ENCODE measurements at regions not wholly inside any gene's neighbourhood (a gene's known extent, or its start where the extent isn't known, plus 50 kb on each side); places are given as distances from the start of the nearest gene placed in this dataset.

DNA sequence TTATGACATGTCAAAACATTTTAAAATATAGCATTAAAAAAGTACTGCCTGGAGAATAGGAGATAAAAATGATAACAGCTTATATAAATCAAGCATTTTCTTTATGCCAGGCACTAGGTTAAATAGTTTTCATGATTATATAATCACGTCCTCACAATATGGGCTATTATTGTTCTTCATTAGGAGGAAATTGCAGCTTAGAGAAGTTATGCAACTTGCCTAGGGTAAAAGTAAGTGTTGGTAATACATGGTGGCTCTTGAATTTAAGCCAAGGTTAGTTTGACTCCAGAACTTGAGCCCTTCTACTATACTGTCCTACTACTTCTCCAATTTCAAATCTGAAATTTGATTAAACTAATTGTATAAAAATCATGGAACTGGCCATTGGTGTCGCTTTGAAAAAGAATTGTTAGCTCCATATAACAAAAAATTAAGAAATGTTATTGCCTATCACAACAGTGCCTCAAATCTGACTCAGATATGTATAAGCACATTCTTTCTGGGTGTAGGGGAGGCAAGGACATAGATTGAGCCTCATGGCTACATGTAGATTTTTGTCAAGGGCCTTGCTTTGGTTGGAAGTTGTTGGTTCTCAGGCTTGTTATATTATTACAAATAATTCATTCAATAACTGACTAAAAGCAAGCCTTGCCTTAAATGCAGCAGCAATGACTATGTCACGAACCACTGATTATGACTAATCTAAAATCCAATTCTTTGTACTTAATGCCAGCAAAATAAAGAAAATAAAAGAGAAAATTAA, 223.5 kb upstream of the DAB2 start:
- ATAC-seq = no peak
- no peak overlapping the region for H3K4me3 Mint-ChIP-seq
- peaks cover 2% of the 10 kb centered on the region for H3K27me3 Mint-ChIP-seq (ENCODE audit: low read depth)
- no peaks in the 10 kb centered on the region for H3K36me3 Mint-ChIP-seq (ENCODE audit: insufficient read depth)
- H3K4me1 Mint-ChIP-seq (ENCODE audit: low read depth) = no peaks in the 10 kb centered on the region
- H3K9me3 Mint-ChIP-seq = no peaks in the 10 kb centered on the region
- DNase-seq = no peak

DNA sequence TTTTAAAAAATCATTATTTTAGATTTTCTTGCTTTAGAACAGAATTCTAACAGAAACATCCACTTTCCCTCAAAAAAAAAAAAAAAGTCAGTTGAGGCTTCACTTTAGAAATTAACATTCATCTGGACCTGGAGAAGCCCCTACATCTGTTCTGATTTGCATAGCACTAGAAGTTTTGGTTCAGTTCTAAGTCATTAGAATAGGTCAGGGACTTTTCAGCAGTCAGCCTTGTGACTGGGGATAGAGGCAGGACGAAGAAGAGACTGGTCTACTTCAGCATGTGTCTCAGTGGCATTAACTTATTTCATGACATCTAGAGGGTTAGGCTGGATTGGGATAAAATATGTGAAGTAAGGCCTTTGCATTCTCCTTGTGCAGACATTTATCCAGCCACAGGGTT, 215.8 kb upstream of the DAB2 start:
- ATAC-seq = no peak
- DNase-seq = no peak
- no peaks in the 10 kb centered on the region for H3K9me3 Mint-ChIP-seq
- H3K36me3 Mint-ChIP-seq (ENCODE audit: insufficient read depth) = no peaks in the 10 kb centered on the region
- no peaks in the 10 kb centered on the region for H3K4me1 Mint-ChIP-seq (ENCODE audit: low read depth)
- no peaks in the 10 kb centered on the region for H3K27me3 Mint-ChIP-seq (ENCODE audit: low read depth)
- no peak overlapping the region for H3K4me3 Mint-ChIP-seq

DNA sequence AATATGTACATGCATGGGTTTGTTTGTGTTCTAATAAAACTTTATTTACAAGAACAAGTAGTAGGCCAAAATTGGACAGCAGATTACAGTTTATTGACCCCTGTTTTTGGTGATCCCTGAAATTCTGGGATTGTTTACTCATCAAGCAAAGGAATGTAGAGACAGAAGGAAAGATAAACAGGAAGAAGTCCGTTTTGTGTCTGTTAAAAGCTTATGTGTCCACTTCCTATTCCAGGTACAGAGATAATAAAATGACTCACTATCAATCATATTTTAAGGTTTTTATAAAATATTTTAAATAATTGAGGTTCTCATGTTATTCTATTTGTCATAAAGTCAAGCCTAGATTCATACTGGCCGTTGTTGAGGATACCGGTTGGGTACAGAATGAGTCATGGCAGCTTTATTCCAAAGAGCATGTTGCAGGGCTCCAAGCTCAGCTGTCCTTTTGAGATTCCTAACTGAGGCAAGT, 214.9 kb upstream of the DAB2 start:
- ATAC-seq = no peak
- no peak overlapping the region for H3K4me3 Mint-ChIP-seq
- H3K9me3 Mint-ChIP-seq = no peaks in the 10 kb centered on the region
- no peaks in the 10 kb centered on the region for H3K4me1 Mint-ChIP-seq (ENCODE audit: low read depth)
- H3K27me3 Mint-ChIP-seq (ENCODE audit: low read depth) = no peaks in the 10 kb centered on the region
- no peak for DNase-seq
- no peaks in the 10 kb centered on the region for H3K36me3 Mint-ChIP-seq (ENCODE audit: insufficient read depth)

DNA sequence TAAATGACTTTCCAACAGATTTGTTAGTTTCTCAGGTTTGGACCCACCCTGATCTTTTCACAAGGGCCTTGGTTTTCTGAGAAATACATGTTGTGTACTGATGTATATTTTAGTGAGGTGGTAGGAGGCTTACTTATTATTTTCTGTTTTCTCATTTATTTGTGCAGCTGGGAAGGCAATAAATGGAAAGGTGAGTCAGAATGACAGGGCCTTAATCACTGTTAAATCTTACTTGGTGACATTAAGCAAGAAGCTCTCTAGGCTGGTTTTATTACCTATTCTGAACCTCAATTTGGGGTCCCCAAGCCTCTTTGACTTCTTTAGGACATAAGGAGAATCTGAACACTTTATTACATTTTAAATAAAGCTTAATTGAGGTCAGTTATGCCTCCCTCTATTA, 214.0 kb upstream of the DAB2 start:
- H3K27me3 Mint-ChIP-seq (ENCODE audit: low read depth) = no peaks in the 10 kb centered on the region
- ATAC-seq (no peak), DNase-seq (no peak)
- H3K4me1 Mint-ChIP-seq (ENCODE audit: low read depth) = no peaks in the 10 kb centered on the region
- H3K9me3 Mint-ChIP-seq = no peaks in the 10 kb centered on the region
- no peaks in the 10 kb centered on the region for H3K36me3 Mint-ChIP-seq (ENCODE audit: insufficient read depth)
- H3K4me3 Mint-ChIP-seq = no peak overlapping the region

DNA sequence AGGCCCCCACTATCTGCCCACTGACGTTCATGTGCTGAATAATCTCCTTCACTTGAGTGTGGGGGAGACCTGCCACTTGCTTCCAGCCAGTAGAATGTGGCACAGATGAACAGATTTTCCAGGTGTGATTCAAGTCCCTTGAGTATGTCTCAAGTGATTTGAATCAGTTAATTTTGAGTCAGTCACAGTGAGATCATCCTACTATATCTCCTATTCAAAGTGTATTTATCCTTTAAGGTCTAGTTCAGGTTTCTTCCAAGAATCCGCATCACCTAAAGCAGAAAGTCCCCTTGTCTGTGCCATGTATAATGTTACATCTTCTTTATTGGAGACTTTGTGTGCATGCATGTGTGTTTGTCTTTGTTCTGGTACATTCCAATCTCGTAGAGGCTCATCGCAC, 208.3 kb upstream of the DAB2 start:
- peaks cover 5% of the 10 kb centered on the region for H3K27me3 Mint-ChIP-seq (ENCODE audit: low read depth)
- DNase-seq (no peak), ATAC-seq (no peak)
- H3K36me3 Mint-ChIP-seq (ENCODE audit: insufficient read depth) = no peaks in the 10 kb centered on the region
- no peaks in the 10 kb centered on the region for H3K4me1 Mint-ChIP-seq (ENCODE audit: low read depth)
- no peak overlapping the region for H3K4me3 Mint-ChIP-seq
- no peaks in the 10 kb centered on the region for H3K9me3 Mint-ChIP-seq

DNA sequence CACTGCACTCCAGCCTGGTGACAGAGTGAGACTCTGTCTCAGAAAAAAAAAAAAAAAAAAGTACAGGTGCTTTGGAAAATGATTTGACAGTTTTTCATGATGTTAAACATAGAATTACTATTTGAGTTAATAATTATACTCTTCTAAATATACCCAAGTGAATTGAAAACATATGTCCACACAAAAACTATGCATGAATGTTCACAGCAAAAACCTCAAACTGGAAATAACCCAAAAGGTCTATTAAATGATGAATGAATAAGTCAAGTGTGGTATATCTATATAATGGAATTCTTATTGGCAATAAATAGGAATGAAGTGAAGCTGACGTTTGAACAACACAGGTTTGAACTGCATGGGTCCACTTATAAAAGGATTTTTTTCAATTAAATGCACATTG, 207.2 kb upstream of the DAB2 start:
- no peak for DNase-seq
- Mint-ChIP-seq H3K36me3 (ENCODE audit: insufficient read depth) (no peaks in the 10 kb centered on the region), H3K9me3 (no peaks in the 10 kb centered on the region), H3K27me3 (ENCODE audit: low read depth) (peaks cover 7% of the 10 kb centered on the region), H3K4me3 (no peak overlapping the region), H3K4me1 (ENCODE audit: low read depth) (no peaks in the 10 kb centered on the region)
- ATAC-seq = no peak

DNA sequence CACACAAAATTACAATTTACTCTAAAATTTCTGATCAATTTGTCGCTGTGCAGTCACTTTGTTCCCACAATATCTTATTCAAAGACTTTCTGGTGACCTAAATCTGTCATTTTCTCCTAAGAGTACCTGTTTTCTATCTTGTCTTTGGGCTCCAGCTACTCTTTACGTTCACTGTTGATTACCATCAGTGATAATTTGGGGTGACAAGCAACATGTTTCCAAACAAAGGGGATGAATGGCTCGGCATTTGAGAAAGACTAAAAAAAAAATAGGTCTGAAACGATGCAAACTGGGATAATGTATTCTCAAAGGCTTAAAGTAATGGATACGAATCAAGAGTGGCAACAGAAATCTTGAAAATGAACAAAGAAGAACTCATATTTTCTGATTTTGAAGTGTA, 205.2 kb upstream of the DAB2 start:
- no peak overlapping the region for H3K4me3 Mint-ChIP-seq
- DNase-seq = no peak
- H3K27me3 Mint-ChIP-seq (ENCODE audit: low read depth) = peaks cover 11% of the 10 kb centered on the region
- no peak for ATAC-seq
- no peaks in the 10 kb centered on the region for H3K4me1 Mint-ChIP-seq (ENCODE audit: low read depth)
- no peaks in the 10 kb centered on the region for H3K36me3 Mint-ChIP-seq (ENCODE audit: insufficient read depth)
- H3K9me3 Mint-ChIP-seq = no peaks in the 10 kb centered on the region

DNA sequence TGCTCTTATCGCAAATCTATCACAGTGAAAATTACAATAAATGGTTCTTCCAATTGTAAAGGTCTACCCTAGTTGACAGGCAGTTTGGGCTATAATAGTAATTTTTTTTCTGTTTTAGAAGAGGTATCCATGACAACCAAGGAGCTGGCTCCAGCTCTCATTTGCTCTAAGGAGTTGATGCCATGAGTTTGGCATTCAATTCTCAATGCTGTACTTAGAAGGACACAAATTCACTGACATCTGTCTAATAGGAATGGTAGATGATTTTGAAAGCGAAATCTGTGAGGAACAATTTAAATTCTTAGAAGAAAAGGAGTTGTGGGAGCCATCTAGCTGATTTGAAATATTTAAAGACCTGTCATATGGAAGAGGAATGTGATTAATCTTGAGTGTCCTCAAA, 203.6 kb upstream of the DAB2 start:
- H3K27me3 Mint-ChIP-seq (ENCODE audit: low read depth) = peaks cover 14% of the 10 kb centered on the region
- no peak for ATAC-seq

DNA sequence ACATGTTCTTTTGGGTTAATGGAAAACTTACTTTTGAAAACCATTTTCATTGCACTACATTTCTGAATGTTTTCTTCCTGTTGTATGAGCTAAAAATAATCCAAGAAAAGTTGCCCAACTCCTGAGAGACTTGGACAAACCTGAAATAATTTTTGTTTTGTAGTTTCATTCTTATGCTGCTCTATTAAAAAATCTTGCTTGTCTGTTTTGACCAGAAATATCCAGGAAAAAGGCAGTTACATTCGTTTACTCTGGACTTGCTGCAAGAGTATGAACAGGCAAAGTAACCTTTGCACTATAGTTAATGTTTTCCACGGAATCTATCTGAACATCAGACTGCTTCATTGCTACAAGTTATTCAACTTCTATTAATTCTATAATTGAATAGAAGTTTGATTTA, 200.1 kb upstream of the DAB2 start:
- H3K36me3 Mint-ChIP-seq (ENCODE audit: insufficient read depth) = no peaks in the 10 kb centered on the region
- no peak for ATAC-seq
- no peaks in the 10 kb centered on the region for H3K4me1 Mint-ChIP-seq (ENCODE audit: low read depth)
- no peak overlapping the region for H3K4me3 Mint-ChIP-seq
- peaks cover 12% of the 10 kb centered on the region for H3K27me3 Mint-ChIP-seq (ENCODE audit: low read depth)
- H3K9me3 Mint-ChIP-seq = no peaks in the 10 kb centered on the region
- no peak for DNase-seq

More for the DNA sequence above, 203.6 kb upstream of the DAB2 start:
- no peaks in the 10 kb centered on the region for H3K9me3 Mint-ChIP-seq
- H3K4me3 Mint-ChIP-seq = no peak overlapping the region
- DNase-seq = no peak
- H3K4me1 Mint-ChIP-seq (ENCODE audit: low read depth) = no peaks in the 10 kb centered on the region
- no peaks in the 10 kb centered on the region for H3K36me3 Mint-ChIP-seq (ENCODE audit: insufficient read depth)

DNA sequence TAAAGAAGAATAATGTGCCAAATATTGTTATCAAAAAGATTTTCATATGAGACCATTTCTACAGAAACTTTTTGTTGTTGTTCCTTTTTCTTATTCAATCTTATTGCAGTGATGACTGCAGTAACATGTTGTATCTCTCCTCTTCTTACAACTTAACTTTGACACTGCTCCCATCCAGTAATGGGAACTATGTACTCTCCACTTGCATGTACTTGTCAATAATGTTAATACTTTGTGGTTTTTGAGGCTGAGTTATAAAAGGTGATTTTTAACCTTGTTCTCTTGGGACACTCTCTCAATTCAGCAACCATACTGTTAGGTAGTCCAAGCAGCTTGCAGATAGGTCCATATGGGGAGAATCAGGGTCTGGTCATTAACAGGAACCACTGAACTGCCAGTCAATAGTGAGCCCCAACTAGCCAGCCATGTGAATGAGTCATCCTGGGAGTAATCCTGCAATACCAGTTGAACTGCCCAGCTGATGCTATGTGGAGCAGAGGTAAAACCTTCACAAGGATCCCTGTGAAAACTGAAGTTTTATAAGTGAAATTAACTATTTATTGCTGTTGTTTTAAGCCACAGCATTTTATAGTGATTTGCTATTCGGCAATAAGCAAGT, 199.6 kb upstream of the DAB2 start:
- H3K4me3 Mint-ChIP-seq = no peak overlapping the region

DNA sequence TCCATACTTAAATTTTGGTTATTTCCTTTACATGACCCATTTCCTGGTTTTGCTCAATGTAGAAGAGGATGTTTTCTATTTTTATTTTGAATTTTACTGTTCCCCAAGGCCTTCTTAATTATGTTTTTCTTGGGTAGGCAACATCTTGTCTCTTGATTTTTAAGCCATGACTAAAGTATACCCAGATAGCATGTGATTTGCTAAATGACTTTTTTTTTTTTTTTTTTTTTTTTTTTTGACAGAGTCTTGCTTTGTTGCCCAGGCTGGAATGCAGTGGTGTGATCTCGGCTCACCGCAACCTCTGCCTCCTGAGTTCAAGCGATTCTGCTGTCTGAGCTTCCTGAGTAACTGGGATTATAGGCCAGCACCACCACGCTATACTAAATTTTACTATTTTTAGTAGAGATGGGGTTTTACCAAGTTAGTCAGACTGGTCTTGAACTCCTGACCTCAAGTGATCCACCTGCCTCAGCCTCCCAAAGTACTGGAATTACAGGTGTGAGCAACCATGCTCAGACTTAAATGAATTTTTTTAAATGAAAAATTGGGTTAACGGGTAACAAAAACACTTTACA, 198.6 kb upstream of the DAB2 start:
- H3K9me3 Mint-ChIP-seq = no peaks in the 10 kb centered on the region
- no peak for DNase-seq
- no peaks in the 10 kb centered on the region for H3K36me3 Mint-ChIP-seq (ENCODE audit: insufficient read depth)

More for the DNA sequence above, 199.6 kb upstream of the DAB2 start:
- H3K4me1 Mint-ChIP-seq (ENCODE audit: low read depth) = no peaks in the 10 kb centered on the region
- no peaks in the 10 kb centered on the region for H3K9me3 Mint-ChIP-seq
- DNase-seq = no peak
- no peak for ATAC-seq
- H3K27me3 Mint-ChIP-seq (ENCODE audit: low read depth) = peaks cover 12% of the 10 kb centered on the region
- H3K36me3 Mint-ChIP-seq (ENCODE audit: insufficient read depth) = no peaks in the 10 kb centered on the region

DNA sequence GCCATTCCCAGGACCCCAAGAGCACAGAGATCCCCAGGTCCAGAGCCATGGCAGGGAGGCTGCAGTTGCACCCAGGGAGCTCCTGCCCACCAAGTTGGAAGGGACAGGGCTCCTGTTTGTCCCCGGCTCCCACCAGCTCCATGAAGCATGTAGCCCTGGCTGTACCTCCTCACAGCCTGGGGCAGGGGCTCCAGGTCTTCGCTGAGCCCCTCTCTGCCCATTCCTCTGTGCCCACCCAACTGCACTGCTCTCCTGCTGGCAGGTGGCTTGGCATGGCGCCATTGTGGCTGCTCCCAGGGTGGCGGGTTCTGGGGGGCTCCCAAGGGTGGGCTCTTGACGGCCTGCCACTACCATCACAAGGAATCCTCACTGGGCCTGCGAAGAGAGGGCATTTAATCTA, 197.5 kb upstream of the DAB2 start:
- ATAC-seq = no peak
- no peaks in the 10 kb centered on the region for H3K4me1 Mint-ChIP-seq (ENCODE audit: low read depth)
- no peaks in the 10 kb centered on the region for H3K36me3 Mint-ChIP-seq (ENCODE audit: insufficient read depth)
- no peaks in the 10 kb centered on the region for H3K9me3 Mint-ChIP-seq
- H3K4me3 Mint-ChIP-seq = no peak overlapping the region
- no peak for DNase-seq
- peaks cover 9% of the 10 kb centered on the region for H3K27me3 Mint-ChIP-seq (ENCODE audit: low read depth)

More for the DNA sequence above, 198.6 kb upstream of the DAB2 start:
- no peak for ATAC-seq
- H3K4me1 Mint-ChIP-seq (ENCODE audit: low read depth) = no peaks in the 10 kb centered on the region
- peaks cover 10% of the 10 kb centered on the region for H3K27me3 Mint-ChIP-seq (ENCODE audit: low read depth)
- H3K4me3 Mint-ChIP-seq = no peak overlapping the region

DNA sequence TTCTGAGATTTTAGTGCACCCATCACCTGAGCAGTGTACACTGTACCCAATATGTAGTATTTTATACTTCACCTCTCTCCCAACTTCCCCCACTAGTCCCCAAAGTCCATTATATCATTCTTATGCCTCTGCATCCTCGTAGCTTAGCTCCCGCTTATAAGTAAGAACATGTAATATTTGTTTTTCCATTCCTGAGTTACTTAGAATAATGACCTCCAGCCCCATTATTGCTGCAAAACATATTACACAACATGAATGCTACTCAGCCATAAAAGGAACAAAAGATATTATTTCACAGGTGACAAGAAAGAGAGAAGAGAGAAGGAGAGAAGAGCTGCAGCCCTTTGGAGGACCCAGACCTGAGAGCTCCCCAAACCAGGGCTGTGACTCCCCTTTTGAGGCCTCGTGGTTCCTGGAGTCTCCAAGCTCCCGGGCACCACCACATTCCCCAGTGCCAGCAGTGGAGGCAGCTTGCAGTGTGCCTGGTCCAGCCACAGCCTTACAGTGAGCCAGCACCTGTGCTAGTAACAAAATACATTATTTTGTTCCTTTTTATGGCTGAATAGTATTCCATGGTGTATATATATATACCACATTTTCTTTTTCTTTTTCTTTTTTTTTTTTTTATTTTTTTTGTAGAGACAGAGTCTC, 194.5 kb upstream of the DAB2 start:
- DNase-seq (no peak), ATAC-seq (no peak)
- Mint-ChIP-seq H3K27me3 (ENCODE audit: low read depth) (peaks cover under 1% of the 10 kb centered on the region), H3K4me1 (ENCODE audit: low read depth) (no peaks in the 10 kb centered on the region), H3K9me3 (no peaks in the 10 kb centered on the region), H3K4me3 (no peak overlapping the region), H3K36me3 (ENCODE audit: insufficient read depth) (no peaks in the 10 kb centered on the region)

DNA sequence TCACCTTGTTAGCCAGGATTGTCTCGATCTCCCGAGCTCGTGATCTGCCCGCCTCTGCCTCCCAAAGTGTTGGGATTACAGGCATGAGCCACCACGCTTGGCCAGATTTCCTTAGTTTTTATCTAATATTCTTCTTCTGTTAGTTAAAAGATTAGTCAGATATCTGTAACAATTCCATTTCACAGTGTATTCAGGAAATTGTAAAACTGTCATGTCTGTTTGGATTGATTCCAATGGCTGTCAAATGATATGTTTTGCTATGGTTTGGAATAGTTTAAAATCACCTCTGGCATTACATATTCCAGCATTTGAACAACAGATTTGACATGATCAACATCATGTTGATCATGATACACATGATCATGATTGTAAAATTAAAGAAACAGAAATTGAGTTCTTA, 193.6 kb upstream of the DAB2 start:
- H3K36me3 Mint-ChIP-seq (ENCODE audit: insufficient read depth) = no peaks in the 10 kb centered on the region
- no peaks in the 10 kb centered on the region for H3K9me3 Mint-ChIP-seq
- H3K4me3 Mint-ChIP-seq = no peak overlapping the region
- no peaks in the 10 kb centered on the region for H3K4me1 Mint-ChIP-seq (ENCODE audit: low read depth)
- ATAC-seq (no peak), DNase-seq (no peak)
- H3K27me3 Mint-ChIP-seq (ENCODE audit: low read depth) = no peaks in the 10 kb centered on the region

DNA sequence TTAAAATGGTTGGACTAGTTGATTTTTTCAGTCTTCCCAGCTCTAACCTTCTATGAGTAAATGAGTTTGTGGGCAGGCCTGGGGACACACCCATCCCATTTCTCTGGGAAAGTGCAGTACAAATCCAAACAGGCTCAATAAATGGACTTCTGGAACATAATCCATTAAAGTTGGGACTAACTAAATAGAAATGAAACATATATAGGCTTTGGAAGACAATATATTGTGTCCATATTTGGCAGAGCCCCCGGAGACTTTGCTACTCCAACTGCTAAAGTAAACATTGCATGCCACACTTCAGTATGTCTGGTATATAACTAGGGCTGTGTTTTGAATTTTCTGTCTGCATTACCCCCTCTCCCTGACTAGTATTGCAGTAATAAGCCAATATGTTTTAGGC, 191.4 kb upstream of the DAB2 start:
- Mint-ChIP-seq H3K27me3 (ENCODE audit: low read depth) (no peaks in the 10 kb centered on the region), H3K9me3 (no peaks in the 10 kb centered on the region), H3K4me3 (no peak overlapping the region), H3K36me3 (ENCODE audit: insufficient read depth) (no peaks in the 10 kb centered on the region), H3K4me1 (ENCODE audit: low read depth) (no peaks in the 10 kb centered on the region)
- ATAC-seq (no peak), DNase-seq (no peak)
